H54 (cell line): ENCODE measurements at regions not wholly inside any gene's neighbourhood (a gene's known extent, or its start where the extent isn't known, plus 50 kb on each side); places are given as distances from the start of the nearest gene placed in this dataset.

Experiments used
- DNase-seq: peaks from one replicate; pipeline ENCODE4 v3.0.0; 2011; ENCODE audit warnings: low spot score, mixed read lengths; ENCODE audit not compliant: insufficient read length
- FAIRE-seq: peaks from 3 replicates; lab custom pipeline; 2011; peaks lifted over from hg19 to GRCh38; lab: Jason Lieb, UNC
- POLR2A ChIP-seq: IDR thresholded peaks from 2 replicates; pipeline ENCODE4 v1.6.1; 2011; ENCODE audit warnings: low read depth, mild to moderate bottlenecking, low read length

GRCh38 chr15:70308011-70308734 lies 210.5 kb upstream of the TLE3 start:
- FAIRE-seq (no peak), DNase-seq (no peak)

GRCh38 chr15:70306582-70306981 lies 208.9 kb upstream of the TLE3 start:
- FAIRE-seq (no peak), DNase-seq (no peak)
- no peak for TF ChIP-seq POLR2A

More at GRCh38 chr15:70308011-70308734, 210.5 kb upstream of the TLE3 start:
- no peak for TF ChIP-seq POLR2A

GRCh38 chr15:70306081-70306480 lies 208.4 kb upstream of the TLE3 start:
- no peak for TF ChIP-seq POLR2A
- DNase-seq (no peak), FAIRE-seq (no peak)

GRCh38 chr15:70303981-70304380 lies 206.3 kb upstream of the TLE3 start:
- TF ChIP-seq POLR2A, result no peak
- FAIRE-seq, result no peak
- no peak for DNase-seq

GRCh38 chr15:70302360-70302759 lies 204.6 kb upstream of the TLE3 start:
- FAIRE-seq, result no peak

GRCh38 chr15:70301396-70301795 lies 203.7 kb upstream of the TLE3 start:
- TF ChIP-seq POLR2A, result no peak
- DNase-seq (no peak), FAIRE-seq (no peak)

More at GRCh38 chr15:70302360-70302759, 204.6 kb upstream of the TLE3 start:
- no peak for TF ChIP-seq POLR2A
- no peak for DNase-seq

GRCh38 chr15:70299931-70300869 lies 202.5 kb upstream of the TLE3 start:
- DNase-seq (no peak), FAIRE-seq (no peak)
- no peak for TF ChIP-seq POLR2A

- no peak for DNase-seq
- no peak for TF ChIP-seq POLR2A
- FAIRE-seq, result no peak
Measured at GRCh38 chr15:70297465-70298058, 199.8 kb upstream of the TLE3 start.

GRCh38 chr15:70294731-70295305 lies 197.1 kb upstream of the TLE3 start:
- TF ChIP-seq POLR2A, result no peak
- FAIRE-seq (no peak), DNase-seq (no peak)

GRCh38 chr15:70293591-70294470 lies 196.1 kb upstream of the TLE3 start:
- FAIRE-seq (no peak), DNase-seq (no peak)
- TF ChIP-seq POLR2A, result no peak

- FAIRE-seq, result no peak
- TF ChIP-seq POLR2A, result no peak
Measured at GRCh38 chr15:70293138-70293537, 195.4 kb upstream of the TLE3 start.

GRCh38 chr15:70292076-70292760 lies 194.5 kb upstream of the TLE3 start:
- no peak for TF ChIP-seq POLR2A
- FAIRE-seq (no peak), DNase-seq (no peak)

More at GRCh38 chr15:70293138-70293537, 195.4 kb upstream of the TLE3 start:
- DNase-seq, result no peak
